Trophoblast cell (in vitro differentiated cells and primary cell): ENCODE measurements at regions not wholly inside any gene's neighbourhood (a gene's known extent, or its start where the extent isn't known, plus 50 kb on each side); places are given as distances from the start of the nearest gene placed in this dataset.

Source experiments
- DNase-seq, 2 donors: peaks; one replicate each; pipeline ENCODE4 v3.0.0-alpha.2; 2016
- H2AFZ ChIP-seq: 2 replicates; pipeline ENCODE4 v1.6.1; 2013; ENCODE audit warnings: low read length, moderate library complexity, mild to moderate bottlenecking; ENCODE audit not compliant: insufficient read depth, poor library complexity
- H2AK5ac ChIP-seq: 2 replicates; pipeline ENCODE4 v1.6.1; 2013; ENCODE audit warnings: mild to moderate bottlenecking, low read length
- H2BK120ac ChIP-seq: 2 replicates; pipeline ENCODE4 v1.6.1; 2013; ENCODE audit warnings: low read length, mild to moderate bottlenecking, moderate library complexity; ENCODE audit not compliant: insufficient read depth, poor library complexity
- H2BK12ac ChIP-seq: 2 replicates; pipeline ENCODE4 v1.6.1; 2013; ENCODE audit warnings: mild to moderate bottlenecking, low read length, moderate library complexity
- H2BK5ac ChIP-seq: 2 replicates; pipeline ENCODE4 v1.6.1; 2013; ENCODE audit warnings: low read length, low read depth, moderate library complexity, mild to moderate bottlenecking; ENCODE audit not compliant: poor library complexity
- H3K14ac ChIP-seq: 2 replicates; pipeline ENCODE4 v1.6.1; 2013; ENCODE audit warnings: mild to moderate bottlenecking, low read length
- H3K18ac ChIP-seq: 2 replicates; pipeline ENCODE4 v1.6.1; 2013; ENCODE audit warnings: mild to moderate bottlenecking, low read length
- H3K23ac ChIP-seq: 2 replicates; pipeline ENCODE4 v1.6.1; 2013; ENCODE audit warnings: low read length
- H3K27ac ChIP-seq: 2 replicates; pipeline ENCODE4 v1.5.1; 2013; ENCODE audit warnings: low read depth, mild to moderate bottlenecking, inconsistent platforms, low read length, moderate library complexity
- H3K27me3 ChIP-seq: 2 replicates; pipeline ENCODE4 v1.6.1; 2013; ENCODE audit warnings: inconsistent platforms, mild to moderate bottlenecking, low read length, moderate library complexity; ENCODE audit not compliant: insufficient read depth
- H3K36me3 ChIP-seq, 2 experiments: 1 replicate in 1 of 2; 2 replicates in 1 of 2; pipeline ENCODE4 v1.6.1; 2013; ENCODE audit warnings: low read length in 2 of 2, mild to moderate bottlenecking in 2 of 2, moderate library complexity in 1 of 2; ENCODE audit not compliant: insufficient read depth in 2 of 2, control insufficient read depth in 1 of 2
- H3K4ac ChIP-seq: 2 replicates; pipeline ENCODE4 v1.6.1; 2013; ENCODE audit warnings: low read depth, mild to moderate bottlenecking, low read length, moderate library complexity
- H3K4me1 ChIP-seq, 2 experiments: 1 replicate in 1 of 2; 2 replicates in 1 of 2; pipeline ENCODE4 v1.6.1; 2013; ENCODE audit warnings: low read length in 2 of 2, mild to moderate bottlenecking in 2 of 2, moderate library complexity in 1 of 2; ENCODE audit not compliant: insufficient read depth in 2 of 2, control insufficient read depth in 1 of 2
- H3K4me2 ChIP-seq: 2 replicates; pipeline ENCODE4 v1.6.1; 2013; ENCODE audit warnings: inconsistent platforms, mild to moderate bottlenecking, low read length, moderate library complexity
- H3K4me3 ChIP-seq: 2 replicates; pipeline ENCODE4 v1.5.1; 2013; ENCODE audit warnings: mild to moderate bottlenecking, low read depth, low read length, inconsistent platforms
- H3K79me1 ChIP-seq: one replicate; pipeline ENCODE4 v1.6.1; 2013; ENCODE audit warnings: low read length
- H3K79me2 ChIP-seq: 2 replicates; pipeline ENCODE4 v1.6.1; 2013; ENCODE audit warnings: low read length, mild to moderate bottlenecking; ENCODE audit not compliant: control insufficient read depth, insufficient read depth, poor library complexity
- H3K9ac ChIP-seq: 2 replicates; pipeline ENCODE4 v1.6.1; 2013; ENCODE audit warnings: mild to moderate bottlenecking, low read length
- H3K9me3 ChIP-seq: 2 replicates; pipeline ENCODE4 v1.6.1; 2013; ENCODE audit warnings: low read depth, mild to moderate bottlenecking, control low read depth, inconsistent platforms, low read length; ENCODE audit not compliant: insufficient read depth
- H4K12ac ChIP-seq: 2 replicates; pipeline ENCODE4 v1.6.1; 2013; ENCODE audit warnings: low read depth, mild to moderate bottlenecking, low read length, moderate library complexity
- H4K8ac ChIP-seq: 2 replicates; pipeline ENCODE4 v1.6.1; 2013; ENCODE audit warnings: low read depth, mild to moderate bottlenecking, low read length, moderate library complexity
- H4K91ac ChIP-seq: one replicate; pipeline ENCODE4 v1.6.1; 2013; ENCODE audit warnings: low read depth, mild to moderate bottlenecking, low read length, moderate library complexity
- WGBS: extraction: QIAGEN DNeasy Blood & Tissue Kit; methylation state at CpG from one replicate; pipeline ENCODE4 v1.1.7; 2013; ENCODE audit warnings: missing lambda C conversion rate; ENCODE audit not compliant: insufficient read length, insufficient coverage; ENCODE audit errors: extremely low coverage; 5-methylcytosine and 5-hydroxymethylcytosine counted together

GRCh38 chr1:67582625-67583461, 102.2 kb upstream of the GADD45A start:
- Histone ChIP-seq H3K79me2 (no peaks in the 10 kb centered on the region), H3K4ac (no peak overlapping the region), H3K79me1 (peaks cover 7% of the 10 kb centered on the region), H3K36me3 (no peaks in the 10 kb centered on the region), H3K27ac (no peak overlapping the region), H3K18ac (no peak overlapping the region), H3K4me1 (peaks cover 23 to 24% of the 10 kb centered on the region in 2 experiments), H2BK12ac (peak overlapping the region; percentile 12), H4K12ac (no peak overlapping the region), H2AK5ac (no peak overlapping the region), H3K9ac (no peak overlapping the region), H3K23ac (no peak overlapping the region), H4K91ac (peak overlapping the region; percentile 26), H2AFZ (peak overlapping the region; percentile 27), H3K4me2 (peak overlapping the region; percentile 24), H3K9me3 (no peaks in the 10 kb centered on the region), H2BK5ac (peak overlapping the region; percentile 5), H3K14ac (no peak overlapping the region), H3K4me3 (no peak overlapping the region), H3K27me3 (no peaks in the 10 kb centered on the region), H2BK120ac (peak overlapping the region; percentile 13), H4K8ac (peak overlapping the region; percentile 12)
- no CpG with 5 or more reads among the region's 13 CpGs for WGBS
- no peak for DNase-seq

- Histone ChIP-seq H2AK5ac (no peak overlapping the region), H3K27me3 (no peaks in the 10 kb centered on the region), H3K4ac (no peak overlapping the region), H3K79me1 (peaks cover 7% of the 10 kb centered on the region), H3K27ac (no peak overlapping the region), H3K36me3 (no peaks in the 10 kb centered on the region), H3K4me3 (no peak overlapping the region), H2BK12ac (peak overlapping the region; percentile 16), H3K9me3 (no peaks in the 10 kb centered on the region), H3K18ac (no peak overlapping the region), H2AFZ (no peak overlapping the region), H2BK120ac (no peak overlapping the region), H4K12ac (no peak overlapping the region), H3K79me2 (no peaks in the 10 kb centered on the region), H4K8ac (peak overlapping the region; percentile 12), H2BK5ac (no peak overlapping the region), H4K91ac (peak overlapping the region; percentile 20), H3K9ac (no peak overlapping the region), H3K14ac (no peak overlapping the region), H3K4me1 (peaks cover 23 to 24% of the 10 kb centered on the region in 2 experiments), H3K23ac (no peak overlapping the region), H3K4me2 (no peak overlapping the region)
- no peak for DNase-seq
- WGBS: no CpG with 5 or more reads among the region's 2 CpGs
These were observed 101.5 kb upstream of the GADD45A start for GRCh38 chr1:67583462-67583950.

- no peak overlapping the region for H2AK5ac ChIP-seq
- DNase-seq: no peak
These were observed 100.1 kb upstream of the GADD45A start for GRCh38 chr1:67584938-67585337.

GRCh38 chr1:67586596-67586995, 98.4 kb upstream of the GADD45A start:
- no peak overlapping the region for H3K18ac ChIP-seq
- H3K79me1 ChIP-seq: peaks cover 8% of the 10 kb centered on the region
- no peak overlapping the region for H2BK120ac ChIP-seq
- DNase-seq: peak; percentile 11 to 57
- H3K4me1 ChIP-seq: peaks cover 22 to 23% of the 10 kb centered on the region in 2 experiments
- H3K27me3 ChIP-seq: no peaks in the 10 kb centered on the region
- no peak overlapping the region for H4K8ac ChIP-seq
- H2BK5ac ChIP-seq: no peak overlapping the region
- H3K23ac ChIP-seq: no peak overlapping the region
- H2AFZ ChIP-seq: no peak overlapping the region
- no peak overlapping the region for H3K9ac ChIP-seq
- H3K79me2 ChIP-seq: no peaks in the 10 kb centered on the region
- WGBS: no CpG with 5 or more reads among the region's 5 CpGs
- no peak overlapping the region for H4K12ac ChIP-seq
- no peaks in the 10 kb centered on the region for H3K36me3 ChIP-seq
- no peak overlapping the region for H3K4me2 ChIP-seq
- no peak overlapping the region for H3K27ac ChIP-seq
- no peak overlapping the region for H4K91ac ChIP-seq
- no peak overlapping the region for H3K14ac ChIP-seq
- H2AK5ac ChIP-seq: no peak overlapping the region
- H3K4ac ChIP-seq: no peak overlapping the region
- no peak overlapping the region for H2BK12ac ChIP-seq
- no peak overlapping the region for H3K4me3 ChIP-seq
- no peaks in the 10 kb centered on the region for H3K9me3 ChIP-seq

More at GRCh38 chr1:67584938-67585337, 100.1 kb upstream of the GADD45A start:
- H3K79me2 ChIP-seq: no peaks in the 10 kb centered on the region
- H3K14ac ChIP-seq: no peak overlapping the region
- H3K9ac ChIP-seq: no peak overlapping the region
- H4K91ac ChIP-seq: no peak overlapping the region
- H2AFZ ChIP-seq: no peak overlapping the region
- no peaks in the 10 kb centered on the region for H3K36me3 ChIP-seq
- peak overlapping the region; percentile 5 for H2BK12ac ChIP-seq
- H3K23ac ChIP-seq: no peak overlapping the region
- no peak overlapping the region for H3K4me2 ChIP-seq
- no peak overlapping the region for H3K4ac ChIP-seq
- no CpG with 5 or more reads among the region's 6 CpGs for WGBS
- H3K4me1 ChIP-seq: peaks cover 23 to 24% of the 10 kb centered on the region in 2 experiments
- H3K4me3 ChIP-seq: no peak overlapping the region
- H3K79me1 ChIP-seq: peaks cover 9% of the 10 kb centered on the region
- H3K27ac ChIP-seq: no peak overlapping the region
- no peak overlapping the region for H2BK120ac ChIP-seq
- H3K27me3 ChIP-seq: no peaks in the 10 kb centered on the region
- no peak overlapping the region for H4K8ac ChIP-seq
- no peak overlapping the region for H4K12ac ChIP-seq
- H3K18ac ChIP-seq: no peak overlapping the region
- H2BK5ac ChIP-seq: no peak overlapping the region
- no peaks in the 10 kb centered on the region for H3K9me3 ChIP-seq
